ENCODE measurements at regions not wholly inside any gene's neighbourhood (a gene's known extent, or its start where the extent isn't known, plus 50 kb on each side); places are given as distances from the start of the nearest gene placed in this dataset.

GRCh38 chr10:98328640-98329039 lies 60.6 kb upstream of the LOXL4 start:
- Histone ChIP-seq H3K9me3 (replicated peaks; ENCODE audit: insufficient read depth, low read length) (no peaks in the 10 kb centered on the region), H3F3A (ENCODE audit: insufficient read depth, low read length) (no peaks in the 10 kb centered on the region), H3K4me1 (ENCODE audit: low read length) (0 out of 2 replicates have a peak, but pooled peaks cover 4% of the 10 kb centered on the region), H2AFZ (ENCODE audit: low read length) (no peak overlapping the region), H3K4me2 (ENCODE audit: low read depth, low read length) (no peak overlapping the region), H3K4me3 (ENCODE audit: low read length) (no peak overlapping the region), H3K9me2 (replicated peaks; ENCODE audit: insufficient read depth, low read length) (no peaks in the 10 kb centered on the region), H4K20me1 (ENCODE audit: insufficient read depth, low read length) (no peaks in the 10 kb centered on the region), H3K79me2 (ENCODE audit: low read length) (no peaks in the 10 kb centered on the region), H3K9ac (ENCODE audit: low read length) (no peak overlapping the region), H3K27ac (ENCODE audit: low read length) (no peak overlapping the region), H3K36me3 (replicated peaks; ENCODE audit: insufficient read depth, low read length) (no peaks in the 10 kb centered on the region), H3K27me3 (replicated peaks; ENCODE audit: insufficient read depth, low read length) (no peaks in the 10 kb centered on the region)
- TF ChIP-seq EZH2phosphoT487 (IDR thresholded peaks at IDR 0.05; ENCODE audit: low read length), result no peak
- no peak for TF ChIP-seq EZH2 (optimal IDR thresholded peaks at IDR 0.05; ENCODE audit: low read depth, low read length)
- TF ChIP-seq CTCF (IDR thresholded peaks at IDR 0.05; ENCODE audit: low read length), result no peak
- DNase-seq, result no peak

GRCh38 chr10:98328163-98328562 lies 60.2 kb upstream of the LOXL4 start:
- H3F3A ChIP-seq (ENCODE audit: insufficient read depth, low read length), result no peaks in the 10 kb centered on the region
- no peaks in the 10 kb centered on the region for H3K36me3 ChIP-seq (replicated peaks; ENCODE audit: insufficient read depth, low read length)
- H3K4me3 ChIP-seq (ENCODE audit: low read length), result no peak overlapping the region
- H3K4me1 ChIP-seq (ENCODE audit: low read length), result 0 out of 2 replicates have a peak, but pooled peaks cover 4% of the 10 kb centered on the region
- H3K27me3 ChIP-seq (replicated peaks; ENCODE audit: insufficient read depth, low read length), result no peaks in the 10 kb centered on the region
- no peak overlapping the region for H3K9ac ChIP-seq (ENCODE audit: low read length)
- no peak overlapping the region for H3K27ac ChIP-seq (ENCODE audit: low read length)
- no peaks in the 10 kb centered on the region for H3K79me2 ChIP-seq (ENCODE audit: low read length)
- H4K20me1 ChIP-seq (ENCODE audit: insufficient read depth, low read length), result no peaks in the 10 kb centered on the region
- H3K9me2 ChIP-seq (replicated peaks; ENCODE audit: insufficient read depth, low read length), result no peaks in the 10 kb centered on the region
- TF ChIP-seq CTCF (IDR thresholded peaks at IDR 0.05; ENCODE audit: low read length) (no peak), EZH2phosphoT487 (IDR thresholded peaks at IDR 0.05; ENCODE audit: low read length) (no peak), EZH2 (optimal IDR thresholded peaks at IDR 0.05; ENCODE audit: low read depth, low read length) (no peak)
- no peak for DNase-seq
- H3K9me3 ChIP-seq (replicated peaks; ENCODE audit: insufficient read depth, low read length), result no peaks in the 10 kb centered on the region
- H2AFZ ChIP-seq (ENCODE audit: low read length), result no peak overlapping the region
- H3K4me2 ChIP-seq (ENCODE audit: low read depth, low read length), result no peak overlapping the region

GRCh38 chr10:98326621-98327027 lies 58.6 kb upstream of the LOXL4 start:
- TF ChIP-seq EZH2 (optimal IDR thresholded peaks at IDR 0.05; ENCODE audit: low read depth, low read length), result no peak
- TF ChIP-seq CTCF (IDR thresholded peaks at IDR 0.05; ENCODE audit: low read length), result no peak
- no peak for TF ChIP-seq EZH2phosphoT487 (IDR thresholded peaks at IDR 0.05; ENCODE audit: low read length)
- no peak for DNase-seq
- Histone ChIP-seq H3K9ac (ENCODE audit: low read length) (no peak overlapping the region), H3K27ac (ENCODE audit: low read length) (no peak overlapping the region), H3K9me3 (replicated peaks; ENCODE audit: insufficient read depth, low read length) (no peaks in the 10 kb centered on the region), H3K27me3 (replicated peaks; ENCODE audit: insufficient read depth, low read length) (no peaks in the 10 kb centered on the region), H3K4me2 (ENCODE audit: low read depth, low read length) (no peak overlapping the region), H4K20me1 (ENCODE audit: insufficient read depth, low read length) (no peaks in the 10 kb centered on the region), H2AFZ (ENCODE audit: low read length) (no peak overlapping the region), H3F3A (ENCODE audit: insufficient read depth, low read length) (no peaks in the 10 kb centered on the region), H3K9me2 (replicated peaks; ENCODE audit: insufficient read depth, low read length) (no peaks in the 10 kb centered on the region), H3K79me2 (ENCODE audit: low read length) (no peaks in the 10 kb centered on the region), H3K36me3 (replicated peaks; ENCODE audit: insufficient read depth, low read length) (no peaks in the 10 kb centered on the region), H3K4me3 (ENCODE audit: low read length) (no peak overlapping the region), H3K4me1 (ENCODE audit: low read length) (0 out of 2 replicates have a peak, but pooled peaks cover 4% of the 10 kb centered on the region)
